ENCODE measurements at regions not wholly inside any gene's neighbourhood (a gene's known extent, or its start where the extent isn't known, plus 50 kb on each side); places are given as distances from the start of the nearest gene placed in this dataset.

GRCh38 chr7:22613496-22613895 is 113.5 kb upstream of the IL6 start:
- TF ChIP-seq, protein P1, sequence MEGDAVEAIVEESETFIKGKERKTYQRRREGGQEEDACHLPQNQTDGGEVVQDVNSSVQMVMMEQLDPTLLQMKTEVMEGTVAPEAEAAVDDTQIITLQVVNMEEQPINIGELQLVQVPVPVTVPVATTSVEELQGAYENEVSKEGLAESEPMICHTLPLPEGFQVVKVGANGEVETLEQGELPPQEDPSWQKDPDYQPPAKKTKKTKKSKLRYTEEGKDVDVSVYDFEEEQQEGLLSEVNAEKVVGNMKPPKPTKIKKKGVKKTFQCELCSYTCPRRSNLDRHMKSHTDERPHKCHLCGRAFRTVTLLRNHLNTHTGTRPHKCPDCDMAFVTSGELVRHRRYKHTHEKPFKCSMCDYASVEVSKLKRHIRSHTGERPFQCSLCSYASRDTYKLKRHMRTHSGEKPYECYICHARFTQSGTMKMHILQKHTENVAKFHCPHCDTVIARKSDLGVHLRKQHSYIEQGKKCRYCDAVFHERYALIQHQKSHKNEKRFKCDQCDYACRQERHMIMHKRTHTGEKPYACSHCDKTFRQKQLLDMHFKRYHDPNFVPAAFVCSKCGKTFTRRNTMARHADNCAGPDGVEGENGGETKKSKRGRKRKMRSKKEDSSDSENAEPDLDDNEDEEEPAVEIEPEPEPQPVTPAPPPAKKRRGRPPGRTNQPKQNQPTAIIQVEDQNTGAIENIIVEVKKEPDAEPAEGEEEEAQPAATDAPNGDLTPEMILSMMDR (IDR thresholded peaks at IDR 0.05) = no peak
- no peak for TF ChIP-seq POLR2A (IDR thresholded peaks at IDR 0.05)
